GM18519 (cell line): ENCODE measurements at regions not wholly inside any gene's neighbourhood (a gene's known extent, or its start where the extent isn't known, plus 50 kb on each side); places are given as distances from the start of the nearest gene placed in this dataset.
"Not testable (repeated sequence)": the region's sequence is repeated elsewhere in the genome, so short reads cannot be mapped to it uniquely, and the experiment has no call there.

ENCODE experiments used
- ATAC-seq: cut with Tn5 transposase; IDR thresholded peaks from one replicate; pipeline ENCODE4 v1.9.1; 2021; ENCODE audit warnings: mild to moderate bottlenecking, moderate library complexity; ENCODE audit not compliant: unreplicated experiment, low FRiP score

DNA sequence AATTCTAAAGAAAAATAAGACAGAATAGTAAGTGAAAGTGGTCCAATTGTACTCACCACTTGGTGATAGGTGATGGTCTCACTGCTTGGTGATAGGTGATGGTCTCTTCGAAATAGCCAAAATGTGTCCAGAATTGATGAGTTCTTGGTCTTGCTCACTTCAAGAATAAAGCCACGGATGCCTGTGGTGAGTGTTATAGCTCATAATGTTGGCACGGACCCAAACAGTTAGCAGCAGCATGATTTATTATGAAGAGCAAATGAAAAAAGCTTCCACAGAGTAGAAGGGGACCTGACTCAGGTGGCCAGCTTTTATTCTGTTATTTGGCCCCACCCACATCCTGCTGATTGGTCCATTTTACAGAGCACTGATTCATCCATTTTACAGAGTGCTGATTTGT lies 272.6 kb downstream of the RPS4Y2 start:
- no peak for ATAC-seq

DNA sequence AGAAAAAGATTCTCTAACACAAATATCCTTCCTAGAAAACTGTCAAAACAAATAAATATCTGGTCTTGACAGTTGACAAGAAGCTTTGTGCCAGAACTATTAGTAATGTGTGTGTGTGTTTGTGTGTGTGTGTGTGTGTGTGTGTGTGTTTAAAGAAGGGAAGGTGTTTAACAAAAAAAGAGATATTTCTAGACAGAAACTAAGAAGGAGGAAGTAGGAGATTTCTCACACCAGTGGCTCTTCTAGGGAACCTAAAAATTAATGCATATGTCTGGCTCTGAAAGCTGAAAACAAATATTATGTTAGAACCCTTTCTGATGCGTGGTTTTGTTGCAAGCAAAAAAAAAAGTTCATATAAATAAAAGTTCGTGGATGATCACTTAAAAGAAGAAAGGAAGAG lies 277.5 kb downstream of the RPS4Y2 start:
- no peak for ATAC-seq

DNA sequence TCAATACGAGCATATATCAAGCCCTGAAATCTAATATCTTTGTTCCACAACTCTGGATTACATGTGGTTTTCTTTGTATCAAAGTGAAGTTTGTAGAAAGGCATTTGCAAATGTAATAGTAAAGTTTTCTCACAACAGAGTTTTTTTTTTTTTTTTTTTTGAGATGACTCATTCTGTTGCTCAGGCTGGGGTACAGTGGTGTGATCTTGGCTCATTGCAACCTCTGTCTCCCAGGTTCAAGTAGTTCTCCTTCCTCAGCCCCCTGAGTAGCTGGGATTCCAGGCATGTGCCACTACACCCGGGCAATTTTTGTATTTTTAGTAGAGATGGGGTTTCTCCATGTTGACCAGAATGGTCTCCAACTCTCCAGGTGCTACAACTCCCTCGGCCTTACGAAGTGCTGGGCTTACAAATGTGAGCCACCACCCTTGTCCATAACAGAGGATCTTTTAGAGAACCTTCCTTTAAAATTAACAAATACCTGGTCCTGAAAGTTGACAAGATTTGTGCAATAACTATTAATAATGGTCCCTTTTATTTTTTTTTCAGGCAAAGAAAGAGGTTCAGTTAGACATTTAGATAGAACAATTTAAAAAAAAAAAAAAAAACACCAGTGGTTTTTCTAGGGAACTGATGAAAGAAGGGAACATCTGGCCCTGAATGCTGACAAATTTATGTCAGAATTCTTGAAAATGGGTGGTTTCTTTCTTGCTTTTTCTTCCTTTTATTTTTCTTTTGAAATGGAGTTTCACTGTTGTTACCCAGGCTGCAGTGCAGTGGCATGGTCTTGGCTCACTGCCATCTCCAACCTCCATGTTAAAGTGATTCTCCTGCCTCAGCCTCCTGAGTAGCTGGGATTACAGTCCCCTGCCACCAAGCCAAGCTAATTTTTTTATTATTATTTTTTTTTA lies 278.5 kb downstream of the RPS4Y2 start:
- no peak for ATAC-seq

DNA sequence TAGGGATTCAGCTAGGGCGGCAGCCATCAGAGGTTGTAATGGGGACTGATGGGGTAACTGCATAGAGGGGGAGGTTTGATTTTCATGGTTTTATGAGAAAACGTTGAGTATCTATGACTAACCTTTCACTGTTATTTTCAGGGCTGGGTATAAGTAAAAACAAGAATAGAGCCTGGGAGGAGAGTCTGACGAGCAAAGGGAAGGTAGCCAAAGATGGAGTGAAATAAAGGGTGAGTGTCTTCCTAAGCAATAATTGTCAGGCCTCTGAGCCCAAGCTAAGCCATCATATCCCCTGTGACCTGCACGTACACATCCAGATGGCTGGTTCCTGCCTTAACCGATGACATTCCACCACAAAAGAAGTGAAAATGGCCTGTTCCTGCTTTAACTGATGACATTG lies 281.5 kb downstream of the RPS4Y2 start:
- not testable (repeated sequence) for ATAC-seq

DNA sequence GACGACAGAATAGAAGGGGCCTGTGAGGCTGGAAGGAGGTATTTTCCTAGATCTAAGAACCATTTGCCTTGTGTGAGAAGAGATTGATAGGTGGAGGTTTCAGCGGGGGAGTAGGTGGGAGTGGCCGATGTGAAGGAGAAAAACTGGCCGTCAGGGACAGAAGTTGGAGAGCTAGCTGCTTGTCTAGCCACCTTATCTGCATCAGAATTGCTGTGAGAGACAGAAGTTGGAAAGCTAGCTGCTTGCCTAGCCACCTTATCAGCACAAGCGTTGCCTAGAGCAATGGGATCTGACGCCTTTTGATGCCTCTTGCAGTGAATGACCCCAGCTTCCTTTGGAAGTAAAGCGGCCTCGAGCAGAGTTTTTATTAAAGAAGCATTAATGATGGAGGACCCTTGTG lies 283.9 kb downstream of the RPS4Y2 start:
- ATAC-seq: no peak

DNA sequence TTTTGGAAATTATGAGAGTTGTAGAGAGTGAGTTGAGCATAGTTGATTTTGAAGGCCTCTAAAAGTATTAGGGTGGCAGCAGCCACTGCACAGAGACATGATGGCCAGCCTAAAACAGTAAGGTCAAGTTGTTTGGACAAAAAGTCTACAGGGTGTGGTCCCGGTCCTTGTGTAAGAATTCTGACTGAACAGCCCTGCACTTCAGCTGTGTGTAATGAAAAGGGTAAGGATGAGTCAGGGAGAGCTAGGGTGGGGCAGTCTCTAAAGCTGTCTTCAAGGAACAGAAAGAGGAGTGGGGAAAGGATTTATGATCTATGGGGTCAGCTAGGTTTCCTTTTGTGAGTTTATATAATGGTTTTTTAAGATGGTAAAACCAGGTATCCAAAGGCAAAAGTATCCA lies 284.8 kb downstream of the RPS4Y2 start:
- not testable (repeated sequence) for ATAC-seq

DNA sequence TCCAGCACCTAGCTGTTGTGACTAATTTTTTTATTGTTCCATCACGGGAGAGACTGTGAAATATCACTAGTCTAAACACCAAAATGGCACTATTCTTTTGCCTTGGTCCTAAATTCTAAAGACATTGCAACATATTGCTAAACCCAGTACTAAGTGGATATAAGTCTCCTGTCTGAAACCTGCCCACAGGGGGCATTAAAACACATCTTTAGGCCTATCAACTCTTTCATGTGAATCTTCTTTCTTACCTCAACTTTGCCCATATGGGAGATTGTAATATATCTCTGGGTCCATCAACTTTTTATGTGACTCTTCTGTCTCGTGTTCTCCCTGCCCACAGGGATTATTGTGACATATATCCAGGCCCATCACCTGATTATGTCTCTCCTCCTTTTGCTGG lies 317.2 kb downstream of the RPS4Y2 start:
- ATAC-seq: no peak

DNA sequence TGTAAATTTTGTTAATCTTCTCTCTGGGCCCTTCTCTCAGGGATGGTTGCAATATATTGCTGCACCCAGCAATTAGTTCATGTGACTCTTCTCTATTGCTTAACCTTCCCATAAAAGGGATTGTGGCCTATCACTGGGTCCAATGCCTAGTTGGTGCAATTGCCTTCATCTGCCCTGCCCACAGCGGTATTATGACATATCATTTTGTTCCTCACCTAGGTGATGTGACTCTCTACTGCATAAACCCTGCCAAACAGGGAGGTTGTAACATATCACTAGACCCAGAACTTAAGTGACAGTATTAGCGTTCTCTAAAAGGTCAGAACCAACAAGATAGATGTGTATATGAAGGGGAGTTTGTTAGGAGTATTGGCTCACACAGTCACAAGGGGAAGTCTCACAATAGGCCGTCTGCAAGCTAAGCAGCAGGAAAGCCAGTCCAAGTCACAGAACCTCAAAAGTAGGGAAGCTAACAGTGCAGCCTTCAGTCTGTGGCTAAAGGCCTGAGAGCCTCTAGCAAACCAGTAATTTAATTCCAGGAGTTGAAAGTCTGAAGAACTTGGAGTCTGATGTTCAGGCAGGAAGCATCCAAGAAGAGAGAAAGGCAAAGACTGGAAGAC lies 317.8 kb downstream of the RPS4Y2 start:
- ATAC-seq: no peak

DNA sequence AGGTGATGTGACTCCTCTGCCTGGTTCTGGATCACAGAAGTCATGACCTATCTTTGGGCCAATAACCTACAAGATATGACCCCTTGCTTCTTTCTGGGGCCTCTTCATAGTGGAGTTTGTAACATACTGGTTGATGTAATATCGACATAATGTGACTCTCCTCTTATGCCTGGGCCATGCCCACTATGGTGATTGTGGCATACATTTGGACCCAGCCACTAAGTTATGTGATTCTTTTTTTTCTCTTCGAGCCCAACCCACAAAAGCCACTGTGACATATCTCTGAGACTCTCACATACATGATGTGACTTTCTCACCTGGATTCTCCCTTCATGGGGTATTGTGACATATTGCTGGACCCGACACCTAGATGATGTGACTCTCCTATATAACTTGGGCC lies 319.8 kb downstream of the RPS4Y2 start:
- ATAC-seq: no peak

DNA sequence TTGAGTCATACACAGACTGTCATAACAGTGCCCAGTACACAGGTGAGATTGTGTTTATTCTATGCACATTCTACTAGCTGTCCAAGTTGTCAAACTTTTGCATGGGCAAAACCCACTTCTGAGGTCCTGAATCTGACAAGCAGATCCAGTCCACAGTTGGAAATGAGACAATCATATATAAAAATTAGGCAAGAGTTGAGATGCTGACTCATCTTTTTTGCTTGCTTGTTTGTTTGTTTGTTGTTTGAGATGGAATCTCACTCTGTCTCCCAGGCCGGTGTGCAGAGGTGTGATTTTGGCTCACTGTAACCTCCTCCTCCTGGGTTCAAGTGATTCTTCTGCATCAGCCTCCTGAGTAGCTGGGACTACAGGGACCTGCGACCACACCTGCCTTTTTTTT lies 323.8 kb downstream of the RPS4Y2 start:
- no peak for ATAC-seq

DNA sequence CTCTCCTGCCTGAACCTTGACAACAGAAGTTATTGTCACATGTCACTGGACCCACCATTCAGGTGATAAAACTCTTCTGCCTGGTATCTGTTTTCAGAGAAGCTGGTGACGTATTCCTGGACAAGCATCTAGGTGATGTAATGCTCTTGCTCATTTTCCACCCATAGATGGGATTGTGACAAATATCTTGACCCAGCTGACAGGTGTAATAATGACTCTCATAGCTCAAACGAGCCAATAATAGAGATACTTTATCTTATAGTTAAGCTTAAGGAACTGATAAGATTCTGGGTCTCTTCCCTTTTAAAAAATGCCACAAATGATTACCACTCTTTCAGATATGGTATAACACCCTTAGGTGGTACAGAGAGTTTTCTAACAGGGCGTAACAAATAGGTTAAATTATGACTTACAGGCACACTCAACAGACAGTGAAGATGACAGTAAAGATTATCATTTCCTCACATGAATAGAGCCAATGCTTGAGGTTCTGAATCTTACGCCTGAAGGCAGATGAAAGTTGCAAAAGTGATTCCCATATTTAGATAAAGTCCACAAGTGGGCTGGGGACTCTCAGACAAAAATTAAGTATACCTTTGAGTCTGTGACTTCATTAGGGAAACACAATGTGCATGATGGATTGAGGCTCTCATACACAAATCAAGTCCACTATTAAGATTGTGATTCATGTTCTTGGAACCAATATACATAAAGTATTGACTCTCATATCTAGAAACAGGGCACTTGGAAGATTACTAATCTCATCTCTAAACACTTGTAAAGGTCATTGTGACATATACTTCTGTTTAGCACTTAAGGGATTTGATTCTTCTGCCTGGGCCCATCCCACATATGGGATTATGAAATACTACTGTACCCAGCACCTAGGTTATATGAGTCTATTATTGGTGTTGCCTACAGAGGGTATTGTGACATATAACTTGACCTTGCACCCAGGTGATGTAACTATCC lies 326.0 kb downstream of the RPS4Y2 start:
- no peak for ATAC-seq

DNA sequence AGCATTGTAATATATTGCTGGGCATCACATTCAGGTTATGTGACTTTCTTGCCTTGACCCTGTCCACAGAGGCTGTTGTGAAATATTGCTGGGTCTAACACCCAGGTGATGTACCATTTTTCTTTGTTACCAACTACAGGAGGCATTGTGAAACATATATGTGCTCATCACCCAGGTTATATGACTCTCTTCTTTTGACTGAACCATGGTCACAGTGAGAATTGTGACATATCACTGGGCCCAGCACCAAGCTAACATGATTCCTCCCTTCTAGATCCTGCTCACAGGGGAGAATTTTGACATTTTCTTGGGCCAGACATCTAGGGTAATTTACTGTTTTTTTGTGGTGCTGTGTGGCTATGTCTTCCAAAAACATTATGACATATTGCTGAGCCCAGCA lies 326.7 kb downstream of the RPS4Y2 start:
- no peak for ATAC-seq

DNA sequence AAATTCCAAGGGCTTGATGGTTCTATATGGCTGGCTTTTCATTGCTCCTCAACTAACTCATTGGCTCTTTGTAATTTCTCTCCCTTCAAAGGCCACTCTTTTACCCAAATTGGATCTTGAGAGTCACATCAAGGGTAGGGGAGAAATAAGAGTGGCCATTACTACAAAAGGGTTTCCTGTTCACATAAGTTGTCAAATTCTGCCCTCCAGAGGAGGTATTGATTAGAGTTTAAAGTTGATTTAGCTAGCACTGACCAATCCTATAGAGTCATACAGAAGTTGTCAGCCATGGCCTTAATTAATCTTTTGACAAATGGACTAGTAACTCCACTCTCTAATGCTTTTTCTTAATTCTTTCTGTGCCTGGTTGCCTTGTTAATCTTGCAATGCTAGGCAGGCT lies 336.0 kb downstream of the RPS4Y2 start:
- ATAC-seq: no peak

DNA sequence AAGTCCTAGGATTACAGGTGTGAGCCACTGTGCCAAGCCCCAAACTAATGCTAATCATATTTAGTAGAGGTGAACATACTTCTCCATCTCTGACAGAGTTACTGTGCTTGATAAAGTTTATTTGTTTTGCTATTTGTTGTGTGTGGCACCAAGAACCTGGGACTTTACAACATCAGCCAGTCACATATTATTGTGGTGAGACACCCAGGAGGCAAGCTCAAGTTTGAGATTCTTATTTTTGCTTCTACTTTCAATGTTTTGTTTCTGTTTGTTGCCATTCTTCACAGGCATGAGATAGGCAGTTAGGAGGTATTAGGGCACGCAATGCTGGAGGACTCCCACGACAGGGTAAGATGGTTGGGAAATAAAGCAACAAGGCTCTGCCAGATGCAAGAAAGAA lies 346.6 kb downstream of the RPS4Y2 start:
- no peak for ATAC-seq

DNA sequence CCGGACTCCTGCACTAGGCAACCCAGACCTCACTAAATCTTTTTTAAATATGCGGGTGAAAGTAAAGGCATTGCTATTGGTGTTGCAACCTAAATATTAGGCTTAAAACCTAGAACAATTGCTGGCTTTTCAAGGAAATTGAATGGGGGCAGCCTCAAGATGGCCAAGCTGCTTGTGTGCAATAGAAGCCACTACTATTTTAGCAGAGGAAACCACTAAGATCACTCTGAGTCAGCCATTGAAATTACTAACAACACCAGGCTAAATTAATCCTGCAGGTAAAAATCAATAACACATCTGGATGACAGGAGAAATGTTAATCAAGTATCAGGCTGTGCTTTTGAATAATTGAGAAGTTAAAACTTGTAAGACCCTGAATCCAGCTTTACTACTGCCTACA lies 348.0 kb downstream of the RPS4Y2 start:
- no peak for ATAC-seq

DNA sequence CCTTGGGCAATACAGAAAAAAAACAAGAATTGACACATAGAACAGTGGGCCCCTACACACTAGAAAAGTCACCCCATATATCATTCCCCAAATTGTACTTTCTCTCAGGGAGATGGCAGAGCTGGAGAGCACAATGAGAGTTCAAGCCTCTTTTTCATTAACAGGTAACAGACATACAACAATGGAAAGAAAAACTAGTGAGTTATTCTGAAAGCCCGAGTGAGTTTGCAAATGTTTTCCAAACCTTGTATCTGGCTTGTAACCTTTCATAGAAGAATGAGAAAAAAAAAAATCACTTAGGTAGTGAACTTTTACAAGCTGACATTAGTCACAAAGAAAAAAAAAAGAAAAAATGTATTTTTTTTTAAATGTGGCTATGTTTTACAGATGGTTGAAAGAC lies 349.6 kb downstream of the RPS4Y2 start:
- ATAC-seq: no peak

DNA sequence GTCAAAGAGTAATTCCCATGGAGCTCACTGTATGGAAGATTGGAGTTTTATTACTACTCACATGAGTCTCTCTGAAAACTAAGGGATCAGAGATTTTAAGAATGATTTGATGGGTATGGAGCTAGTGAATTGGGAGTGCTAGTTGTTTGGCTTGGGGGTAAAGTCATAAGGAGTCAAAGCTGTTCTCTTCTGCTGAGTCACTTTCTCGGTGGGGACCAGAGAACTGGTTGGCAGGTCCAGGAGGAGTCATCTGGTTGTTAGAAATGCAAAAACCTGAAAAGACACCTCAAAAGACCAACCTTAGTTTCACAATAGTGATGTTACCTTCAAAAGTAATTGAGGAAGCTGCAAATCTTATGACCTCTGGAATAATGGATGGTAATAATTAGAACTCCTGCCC lies 355.4 kb downstream of the RPS4Y2 start:
- no peak for ATAC-seq

DNA sequence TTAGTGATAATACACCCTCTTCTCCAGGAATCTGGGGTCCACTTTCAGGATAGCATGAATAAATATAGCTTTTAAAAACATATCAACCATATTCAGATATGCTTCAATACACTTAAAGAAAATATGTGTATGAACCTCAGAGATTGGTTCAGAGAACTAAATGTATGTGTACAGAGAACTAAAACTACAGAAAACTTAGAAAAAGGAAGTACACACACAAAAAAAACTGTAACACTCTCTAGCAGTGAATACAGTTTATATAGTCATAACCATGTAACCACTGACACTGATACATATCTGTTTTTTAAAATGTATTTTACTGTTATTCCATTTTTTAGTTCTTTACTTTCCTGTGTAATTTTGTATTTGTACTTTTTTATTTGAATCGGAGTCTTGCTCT lies 365.2 kb downstream of the RPS4Y2 start:
- no peak for ATAC-seq

DNA sequence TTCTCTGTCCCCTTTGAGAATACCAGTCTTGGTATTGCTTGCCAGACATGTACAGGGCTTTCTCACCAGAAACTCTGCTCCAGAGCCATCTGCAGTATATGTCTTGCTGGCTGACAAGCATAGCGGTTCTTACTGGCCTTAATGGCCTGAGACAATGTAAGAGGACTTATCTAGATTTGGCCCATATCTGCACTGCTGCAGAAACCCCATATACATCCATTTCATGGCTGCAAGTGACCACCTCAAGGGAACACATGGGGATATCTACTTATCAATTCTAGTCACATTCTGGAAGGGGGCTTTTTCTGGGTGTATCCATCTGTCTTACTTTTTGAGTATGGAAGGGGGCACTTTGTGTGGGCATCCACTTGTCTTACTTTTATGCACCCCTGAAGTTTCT lies 375.5 kb upstream of the RBMY1B start:
- ATAC-seq: no peak

DNA sequence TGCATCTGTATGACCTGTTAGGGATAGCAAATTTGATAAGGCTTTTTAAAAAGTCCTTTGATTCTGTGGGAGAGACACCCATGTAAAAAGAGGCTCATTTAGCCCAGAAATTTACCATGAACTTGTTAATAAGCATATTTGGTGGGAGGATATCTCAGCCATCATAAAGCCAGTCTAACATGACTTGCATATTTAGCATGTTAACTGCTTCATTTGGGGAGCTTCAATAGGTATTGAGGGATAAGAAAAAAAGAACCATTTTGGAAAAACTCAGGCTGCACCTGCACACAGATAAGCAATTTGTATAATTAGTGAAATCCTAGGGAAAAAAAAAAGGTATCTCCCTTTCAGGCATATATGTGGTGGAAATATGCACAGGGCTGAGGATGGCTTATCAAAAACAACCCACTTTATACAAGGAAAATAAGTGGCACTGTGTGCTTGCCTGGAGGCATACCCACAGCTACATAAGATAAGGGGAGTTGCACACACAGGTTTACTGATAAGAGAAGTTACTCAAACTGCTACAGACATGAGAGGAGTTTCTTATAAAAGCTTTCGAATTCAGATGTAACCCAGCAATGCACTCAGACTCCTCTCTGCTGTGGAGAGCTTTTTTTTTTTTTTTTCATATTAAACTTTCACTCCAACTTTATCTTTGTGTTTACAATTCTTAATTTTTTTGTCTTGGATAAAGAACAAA lies 372.9 kb upstream of the RBMY1B start:
- ATAC-seq: no peak
